BJ (cell line): ENCODE measurements at regions not wholly inside any gene's neighbourhood (a gene's known extent, or its start where the extent isn't known, plus 50 kb on each side); places are given as distances from the start of the nearest gene placed in this dataset.
"Not testable (repeated sequence)": the region's sequence is repeated elsewhere in the genome, so short reads cannot be mapped to it uniquely, and the experiment has no call there.

ENCODE experiments used
- CTCF ChIA-PET: fragments of 350-600 bp; formaldehyde crosslinking; extraction: SDS; loops from one replicate; lab custom pipeline; 2021; ENCODE audit warnings: antibody characterized with exemption, inconsistent platforms; lab: Yijun Ruan, JAX
- POLR2A ChIA-PET: fragments of 300-600 bp; sonication (Branson Sonifier 250); formaldehyde crosslinking; extraction: SDS; loops from one replicate; lab custom pipeline; 2021; ENCODE audit warnings: antibody characterized with exemption; lab: Charles Lee
- DNase-seq: peaks from one replicate; pipeline ENCODE4 v3.0.0-alpha.2; 2011; ENCODE audit warnings: low read depth
- H3K27me3 ChIP-seq: 2 replicates; pipeline ENCODE4 v1.6.0; 2011; ENCODE audit warnings: low read length; ENCODE audit not compliant: control insufficient read depth, insufficient read depth
- H3K36me3 ChIP-seq: 2 replicates; pipeline ENCODE4 v1.5.1; 2011; ENCODE audit warnings: low read length; ENCODE audit not compliant: control insufficient read depth, insufficient read depth
- H3K4me3 ChIP-seq: 2 replicates; pipeline ENCODE4 v1.5.1; 2011; ENCODE audit warnings: low read depth, mild to moderate bottlenecking, control low read depth, low read length
- TF ChIP-seq, protein P1 (sequence below): IDR thresholded peaks from 2 replicates; pipeline ENCODE4 v1.5.1; 2011; ENCODE audit warnings: low read depth, mild to moderate bottlenecking, control low read depth, inconsistent platforms, low read length, moderate library complexity; ENCODE audit not compliant: insufficient read depth

GRCh38 chr2:160753331-160753654 lies 259.7 kb upstream of the RBMS1 start:
- DNase-seq = no peak
- TF ChIP-seq, protein P1, sequence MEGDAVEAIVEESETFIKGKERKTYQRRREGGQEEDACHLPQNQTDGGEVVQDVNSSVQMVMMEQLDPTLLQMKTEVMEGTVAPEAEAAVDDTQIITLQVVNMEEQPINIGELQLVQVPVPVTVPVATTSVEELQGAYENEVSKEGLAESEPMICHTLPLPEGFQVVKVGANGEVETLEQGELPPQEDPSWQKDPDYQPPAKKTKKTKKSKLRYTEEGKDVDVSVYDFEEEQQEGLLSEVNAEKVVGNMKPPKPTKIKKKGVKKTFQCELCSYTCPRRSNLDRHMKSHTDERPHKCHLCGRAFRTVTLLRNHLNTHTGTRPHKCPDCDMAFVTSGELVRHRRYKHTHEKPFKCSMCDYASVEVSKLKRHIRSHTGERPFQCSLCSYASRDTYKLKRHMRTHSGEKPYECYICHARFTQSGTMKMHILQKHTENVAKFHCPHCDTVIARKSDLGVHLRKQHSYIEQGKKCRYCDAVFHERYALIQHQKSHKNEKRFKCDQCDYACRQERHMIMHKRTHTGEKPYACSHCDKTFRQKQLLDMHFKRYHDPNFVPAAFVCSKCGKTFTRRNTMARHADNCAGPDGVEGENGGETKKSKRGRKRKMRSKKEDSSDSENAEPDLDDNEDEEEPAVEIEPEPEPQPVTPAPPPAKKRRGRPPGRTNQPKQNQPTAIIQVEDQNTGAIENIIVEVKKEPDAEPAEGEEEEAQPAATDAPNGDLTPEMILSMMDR = no peak
- ChIA-PET POLR2A (no interaction called here), CTCF (no interaction called here)
- no peaks in the 10 kb centered on the region for H3K36me3 ChIP-seq
- no peaks in the 10 kb centered on the region for H3K27me3 ChIP-seq
- H3K4me3 ChIP-seq = no peak overlapping the region

DNA sequence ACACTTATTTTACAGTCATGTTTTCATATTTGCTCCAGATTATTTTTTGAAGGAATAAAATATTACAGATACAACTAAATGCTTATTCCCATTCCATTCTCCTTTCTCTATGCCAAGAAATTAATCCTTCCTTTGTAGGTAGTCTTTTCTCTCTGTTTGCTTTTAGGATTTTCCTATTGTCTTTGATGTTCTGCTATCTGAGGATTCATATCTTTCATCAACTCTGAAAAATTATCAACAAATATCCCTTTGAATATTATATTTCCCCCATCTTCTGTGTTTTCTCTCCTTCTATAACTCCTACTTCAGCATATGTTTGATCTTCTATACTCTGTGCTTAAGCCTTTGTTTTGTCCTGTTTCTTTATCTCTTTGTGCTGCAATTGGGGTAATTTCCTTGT lies 260.4 kb upstream of the RBMS1 start:
- ChIA-PET POLR2A (no interaction called here), CTCF (no interaction called here)
- Histone ChIP-seq H3K36me3 (no peaks in the 10 kb centered on the region), H3K4me3 (no peak overlapping the region), H3K27me3 (no peaks in the 10 kb centered on the region)
- no peak for DNase-seq
- TF ChIP-seq, protein P1 = no peak

DNA sequence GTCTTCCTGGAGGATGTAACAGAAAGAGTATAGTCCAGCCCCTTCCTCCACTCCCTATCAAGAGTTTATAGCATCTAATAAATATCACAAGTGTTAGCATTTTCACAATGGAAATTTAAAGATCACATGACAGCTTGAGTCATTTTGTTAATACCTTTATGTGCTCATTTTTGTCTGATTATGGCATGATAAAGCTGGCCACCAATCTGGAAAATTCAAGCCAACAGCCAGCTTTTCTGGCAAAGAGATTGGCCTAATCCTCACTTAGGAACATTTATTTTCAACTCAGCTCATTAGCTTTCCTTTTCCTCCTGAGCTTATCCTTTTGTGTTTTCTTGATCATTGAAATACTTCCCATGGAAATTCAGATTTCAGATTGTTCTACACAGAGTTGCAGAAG lies 262.9 kb upstream of the RBMS1 start:
- TF ChIP-seq, protein P1 = no peak
- H3K27me3 ChIP-seq = no peaks in the 10 kb centered on the region
- CTCF ChIA-PET = interaction anchor here (1.0 kb wide), 1 partner anchor 654 kb away, joined by 3 read pairs; no protein-coding TSS in a partner anchor
- POLR2A ChIA-PET = no interaction called here
- H3K36me3 ChIP-seq = no peaks in the 10 kb centered on the region
- no peak for DNase-seq
- H3K4me3 ChIP-seq = no peak overlapping the region

GRCh38 chr2:160762493-160763128 lies 269.0 kb upstream of the RBMS1 start:
- DNase-seq, CTCF ChIA-PET, H3K27me3 ChIP-seq, H3K36me3 ChIP-seq, POLR2A ChIA-PET, H3K4me3 ChIP-seq: not testable (repeated sequence)

DNA sequence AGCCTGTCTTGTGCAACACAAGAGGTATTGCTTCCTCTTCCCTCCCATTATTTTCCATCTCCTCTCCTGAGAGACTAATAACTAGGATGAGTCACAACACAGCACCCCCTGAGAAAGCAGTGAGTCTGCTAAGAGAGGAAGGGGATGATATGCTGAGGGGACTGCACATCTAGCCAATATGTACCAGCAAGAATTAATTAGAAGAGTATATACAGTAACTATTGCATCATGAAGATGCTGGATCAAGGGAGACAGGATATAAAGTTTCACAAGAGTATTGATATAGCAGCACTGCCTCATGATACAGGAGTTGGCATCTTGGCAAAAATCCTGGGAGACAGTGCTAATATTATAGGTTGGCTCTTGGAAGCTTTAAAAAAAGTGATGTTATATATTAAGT lies 289.9 kb upstream of the RBMS1 start:
- ChIA-PET CTCF (interaction anchor here (1.2 kb wide), 1 partner anchor 14 kb away, joined by 3 read pairs; no protein-coding TSS in a partner anchor), POLR2A (no interaction called here)
- Histone ChIP-seq H3K4me3 (no peak overlapping the region), H3K27me3 (no peaks in the 10 kb centered on the region), H3K36me3 (no peaks in the 10 kb centered on the region)
- DNase-seq = no peak
- TF ChIP-seq, protein P1 = no peak

DNA sequence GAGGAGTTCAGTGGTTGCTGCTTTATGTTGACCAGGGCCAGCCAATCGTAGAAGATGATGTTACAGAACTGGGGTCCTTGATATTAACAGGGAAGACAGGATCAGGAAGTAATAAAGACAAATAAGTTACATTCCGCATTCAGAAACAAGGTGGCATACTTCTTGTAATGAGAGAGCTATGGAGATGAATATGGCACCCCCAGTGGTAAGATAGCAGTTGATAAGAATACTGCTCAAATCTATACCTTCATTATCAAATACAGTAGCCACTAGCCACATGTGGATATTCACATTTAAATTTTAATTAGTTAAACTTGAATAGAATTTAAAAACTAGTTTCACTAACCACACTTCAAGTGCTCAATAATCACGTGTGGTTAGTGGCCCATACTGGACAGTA lies 290.4 kb upstream of the RBMS1 start:
- TF ChIP-seq, protein P1 = no peak
- Histone ChIP-seq H3K36me3 (no peaks in the 10 kb centered on the region), H3K27me3 (no peaks in the 10 kb centered on the region), H3K4me3 (no peak overlapping the region)
- POLR2A ChIA-PET = no interaction called here
- CTCF ChIA-PET = interaction anchor here (2.0 kb wide), 1 partner anchor 11 kb away, joined by 6 read pairs; no protein-coding TSS in a partner anchor
- no peak for DNase-seq
